A673 (cell line): ENCODE measurements at regions not wholly inside any gene's neighbourhood (a gene's known extent, or its start where the extent isn't known, plus 50 kb on each side); places are given as distances from the start of the nearest gene placed in this dataset.

Experiments used
- BruUV-seq: library from RNA; stranded (reverse); fragments of 400-500 nt; replicated peaks from 2 replicates; lab custom pipeline; 2021; lab: Mats Ljungman, UMichigan
- CTCF ChIA-PET: fragments of 300-600 bp; sonication (Branson Sonifier 250); formaldehyde crosslinking; loops from one replicate; lab custom pipeline; 2022; ENCODE audit warnings: antibody characterized with exemption; lab: Charles Lee
- POLR2A ChIA-PET: fragments of 300-600 bp; sonication (Branson Sonifier 250); formaldehyde crosslinking; loops from one replicate; lab custom pipeline; 2022; ENCODE audit warnings: antibody characterized with exemption; ENCODE audit not compliant: low non-redundant PET; lab: Charles Lee
- DNase-seq: peaks from one replicate; pipeline ENCODE4 v3.0.0-alpha.2; 2015; ENCODE audit warnings: low spot score
- H3K27ac ChIP-seq: fragments of 200-600 bp; sonication (generic); 2 replicates; pipeline ENCODE4 v1.5.1; 2016; ENCODE audit warnings: mixed run types, low read depth, mild to moderate bottlenecking, mixed read lengths, antibody characterized with exemption, low read length; ENCODE audit not compliant: poor library complexity, severe bottlenecking
- H3K27me3 ChIP-seq: fragments of 200-600 bp; sonication (generic); replicated peaks from 2 replicates; pipeline ENCODE4 v1.6.1; 2017; ENCODE audit warnings: mixed run types, low read depth, mild to moderate bottlenecking, mixed read lengths, antibody characterized with exemption, low read length; ENCODE audit not compliant: insufficient read depth, poor library complexity
- H3K36me3 ChIP-seq: fragments of 200-600 bp; sonication (generic); 2 replicates; pipeline ENCODE4 v1.6.1; 2016; ENCODE audit warnings: mixed run types, mild to moderate bottlenecking, mixed read lengths, antibody characterized with exemption, low read length; ENCODE audit not compliant: insufficient read depth, poor library complexity, severe bottlenecking
- H3K4me1 ChIP-seq: fragments of 200-600 bp; sonication (generic); 2 replicates; pipeline ENCODE4 v1.6.1; 2017; ENCODE audit warnings: mixed run types, mild to moderate bottlenecking, mixed read lengths, antibody characterized with exemption, low read length; ENCODE audit not compliant: insufficient read depth, poor library complexity, severe bottlenecking
- H3K4me3 ChIP-seq: fragments of 200-600 bp; sonication (generic); 2 replicates; pipeline ENCODE4 v1.5.1; 2016; ENCODE audit warnings: low read depth, mixed run types, mild to moderate bottlenecking, mixed read lengths, low read length; ENCODE audit not compliant: poor library complexity, severe bottlenecking
- H3K9me3 ChIP-seq: fragments of 200-600 bp; sonication (generic); 2 replicates; pipeline ENCODE4 v1.6.1; 2016; ENCODE audit warnings: mixed run types, low read depth, mild to moderate bottlenecking, mixed read lengths, antibody characterized with exemption, low read length; ENCODE audit not compliant: poor library complexity, severe bottlenecking
- EZH2 ChIP-seq: fragments of 200-600 bp; sonication (generic); IDR thresholded peaks from 2 replicates; pipeline ENCODE4 v1.6.1; 2017; ENCODE audit warnings: borderline replicate concordance, low read depth, mild to moderate bottlenecking, mixed read lengths, antibody characterized with exemption, low read length; ENCODE audit not compliant: poor library complexity, severe bottlenecking
- intact Hi-C: fragments of 100-400 bp; cut with micrococcal nuclease; formaldehyde crosslinking; loops from one replicate; pipeline ENCODE4 v1.10.0; 2022; ENCODE audit not compliant: unreplicated experiment
- TF ChIP-seq, protein P1 (sequence below): fragments of 300-800, 200-600 bp; sonication (generic); conservative IDR thresholded peaks from 2 replicates; pipeline ENCODE4 v1.5.1; 2017; ENCODE audit warnings: low read depth, mild to moderate bottlenecking, antibody characterized with exemption, low read length, moderate library complexity, mixed read lengths

DNA sequence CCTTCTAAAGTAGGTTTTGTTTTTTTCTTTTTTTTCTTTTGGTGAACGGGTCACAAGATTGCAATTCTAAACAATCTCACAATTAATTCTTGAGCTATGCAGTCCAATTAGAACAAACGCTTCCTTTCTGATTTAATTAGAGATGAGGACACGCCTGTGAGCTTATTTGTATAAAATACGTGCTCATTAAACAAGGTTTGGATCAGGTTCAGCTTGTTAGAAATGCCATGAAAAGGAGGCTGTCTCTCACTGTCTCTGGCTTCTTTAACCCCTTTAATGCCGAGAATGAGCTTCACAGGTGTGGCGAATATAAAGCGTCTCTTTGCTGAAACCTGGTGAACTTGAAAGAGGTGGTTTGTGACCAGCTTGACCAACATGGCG lies 191.8 kb downstream of the GAS1 start:
- Histone ChIP-seq H3K4me3 (no peak overlapping the region), H3K27me3 (no peaks in the 10 kb centered on the region), H3K9me3 (no peaks in the 10 kb centered on the region), H3K27ac (no peak overlapping the region), H3K4me1 (no peaks in the 10 kb centered on the region), H3K36me3 (no peaks in the 10 kb centered on the region)
- ChIA-PET CTCF (no interaction called here), POLR2A (no interaction called here)
- no TSS peak for BruUV-seq
- DNase-seq, result no peak
- TF ChIP-seq EZH2, result no peak
- TF ChIP-seq, protein P1, sequence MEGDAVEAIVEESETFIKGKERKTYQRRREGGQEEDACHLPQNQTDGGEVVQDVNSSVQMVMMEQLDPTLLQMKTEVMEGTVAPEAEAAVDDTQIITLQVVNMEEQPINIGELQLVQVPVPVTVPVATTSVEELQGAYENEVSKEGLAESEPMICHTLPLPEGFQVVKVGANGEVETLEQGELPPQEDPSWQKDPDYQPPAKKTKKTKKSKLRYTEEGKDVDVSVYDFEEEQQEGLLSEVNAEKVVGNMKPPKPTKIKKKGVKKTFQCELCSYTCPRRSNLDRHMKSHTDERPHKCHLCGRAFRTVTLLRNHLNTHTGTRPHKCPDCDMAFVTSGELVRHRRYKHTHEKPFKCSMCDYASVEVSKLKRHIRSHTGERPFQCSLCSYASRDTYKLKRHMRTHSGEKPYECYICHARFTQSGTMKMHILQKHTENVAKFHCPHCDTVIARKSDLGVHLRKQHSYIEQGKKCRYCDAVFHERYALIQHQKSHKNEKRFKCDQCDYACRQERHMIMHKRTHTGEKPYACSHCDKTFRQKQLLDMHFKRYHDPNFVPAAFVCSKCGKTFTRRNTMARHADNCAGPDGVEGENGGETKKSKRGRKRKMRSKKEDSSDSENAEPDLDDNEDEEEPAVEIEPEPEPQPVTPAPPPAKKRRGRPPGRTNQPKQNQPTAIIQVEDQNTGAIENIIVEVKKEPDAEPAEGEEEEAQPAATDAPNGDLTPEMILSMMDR, result no peak
- intact Hi-C loops, result no loop called here

DNA sequence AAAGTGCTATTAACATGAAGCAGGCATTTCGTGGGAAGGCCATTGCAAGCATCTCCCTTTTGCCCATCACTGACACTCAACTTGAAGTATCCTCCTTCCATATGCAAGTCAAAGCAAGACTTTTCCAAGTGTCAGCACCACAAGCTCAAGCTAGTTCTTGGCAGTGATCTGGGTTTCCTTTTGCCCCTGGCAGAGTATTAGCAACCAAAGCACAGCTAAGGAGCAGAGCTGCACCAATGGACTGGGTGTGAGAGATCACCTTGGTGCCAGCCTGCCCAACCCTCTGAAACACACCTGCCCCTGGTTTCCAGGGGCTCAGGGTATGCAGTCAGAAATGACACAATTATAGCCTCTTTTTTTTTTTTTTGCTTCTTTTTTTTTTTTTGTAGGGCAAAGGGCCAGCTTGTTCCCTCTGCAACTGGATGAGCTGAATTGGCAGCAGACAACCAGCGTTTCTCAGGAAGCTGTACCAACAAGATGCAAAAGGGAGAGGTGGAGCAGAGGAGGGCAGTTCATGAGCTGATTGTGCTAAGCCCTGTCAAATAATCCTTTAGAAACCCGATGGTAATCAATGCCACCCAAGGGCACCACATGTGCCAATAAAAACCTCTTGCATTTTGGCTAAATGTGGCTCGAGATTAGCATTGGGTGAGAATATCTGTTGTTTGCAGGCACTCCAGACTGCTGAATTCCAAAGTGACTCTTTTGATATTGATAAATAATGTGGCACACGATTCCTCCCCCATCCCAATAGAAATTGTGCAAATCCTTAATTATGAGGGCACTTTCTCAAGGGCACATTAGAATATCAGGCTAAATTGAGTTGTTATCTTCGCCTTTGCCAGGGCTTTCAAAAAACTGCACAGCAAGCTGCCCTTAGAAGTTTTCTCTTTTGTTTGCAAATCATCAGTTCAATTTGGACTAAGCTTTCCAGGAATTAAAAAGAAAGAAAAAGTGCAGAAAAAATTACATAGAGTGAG lies 192.4 kb downstream of the GAS1 start:
- ChIA-PET CTCF (no interaction called here), POLR2A (no interaction called here)
- Histone ChIP-seq H3K27ac (no peak overlapping the region), H3K36me3 (no peaks in the 10 kb centered on the region), H3K4me1 (no peaks in the 10 kb centered on the region), H3K4me3 (no peak overlapping the region), H3K9me3 (no peaks in the 10 kb centered on the region), H3K27me3 (no peaks in the 10 kb centered on the region)
- intact Hi-C loops, result no loop called here
- TF ChIP-seq, protein P1, result no peak
- no peak for TF ChIP-seq EZH2
- BruUV-seq, result no TSS peak
- no peak for DNase-seq

DNA sequence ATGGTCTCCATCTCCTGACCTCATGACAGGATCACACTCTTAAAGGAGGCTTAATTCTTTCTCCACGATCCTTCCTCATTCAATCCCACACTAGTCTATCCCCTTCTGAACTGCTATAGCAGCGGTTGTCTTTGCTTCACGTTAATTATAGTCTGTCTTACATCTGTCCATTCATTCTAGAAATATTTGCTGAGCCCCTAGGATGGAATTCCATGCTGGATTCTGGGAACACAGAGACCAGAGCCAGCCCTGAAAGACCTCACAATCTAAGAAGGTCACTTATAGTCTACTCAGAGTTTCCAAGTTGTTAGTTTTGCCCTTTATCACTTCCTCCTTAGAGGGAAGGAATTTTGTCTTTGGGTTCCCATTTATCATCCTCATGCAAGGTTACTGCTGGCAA lies 193.5 kb downstream of the GAS1 start:
- no peaks in the 10 kb centered on the region for H3K4me1 ChIP-seq
- no peak overlapping the region for H3K4me3 ChIP-seq
- no peaks in the 10 kb centered on the region for H3K36me3 ChIP-seq
- no peak for DNase-seq
- BruUV-seq, result no TSS peak
- CTCF ChIA-PET, result no interaction called here
- POLR2A ChIA-PET, result no interaction called here
- no peaks in the 10 kb centered on the region for H3K9me3 ChIP-seq
- H3K27me3 ChIP-seq, result no peaks in the 10 kb centered on the region
- TF ChIP-seq EZH2, result no peak
- TF ChIP-seq, protein P1, result no peak
- intact Hi-C loops, result no loop called here
- no peak overlapping the region for H3K27ac ChIP-seq
